IMR-90 (cell line): ENCODE measurements at regions not wholly inside any gene's neighbourhood (a gene's known extent, or its start where the extent isn't known, plus 50 kb on each side); places are given as distances from the start of the nearest gene placed in this dataset.

Source experiments
- ATAC-seq: fragments of 200-7000 bp; cut with Tn5 transposase; 2 replicates; pipeline ENCODE4 v1.9.1; 2020; ENCODE audit warnings: low read depth, mild to moderate bottlenecking, moderate library complexity
- BruUV-seq: library from RNA; stranded (reverse); fragments of 400-500 nt; replicated peaks from 2 replicates; lab custom pipeline; 2021; lab: Mats Ljungman, UMichigan
- CTCF ChIA-PET: fragments of 300-600 bp; formaldehyde crosslinking; extraction: SDS; loops from one replicate; lab custom pipeline; 2021; ENCODE audit warnings: antibody characterized with exemption; lab: Yijun Ruan, JAX
- POLR2A ChIA-PET: fragments of 300-600 bp; sonication (Branson Sonifier 250); formaldehyde crosslinking; loops from one replicate; lab custom pipeline; 2022; ENCODE audit warnings: antibody characterized with exemption; ENCODE audit not compliant: unreplicated experiment; lab: Charles Lee
- DNase-seq: peaks from one replicate; pipeline ENCODE4 v3.0.0; 2013
- H2AFZ ChIP-seq: replicated peaks from 2 replicates; pipeline ENCODE3; 2013; ENCODE audit warnings: low read length, mild to moderate bottlenecking; ENCODE audit not compliant: poor library complexity
- H2AK5ac ChIP-seq: 2 replicates; pipeline ENCODE4 v1.6.1; 2013; ENCODE audit warnings: low read depth, low read length, inconsistent platforms
- H2AK9ac ChIP-seq: replicated peaks from 2 replicates; pipeline ENCODE3; 2013; ENCODE audit warnings: mild to moderate bottlenecking, low read depth, low read length, moderate library complexity; ENCODE audit not compliant: poor library complexity
- H2BK120ac ChIP-seq: 2 replicates; pipeline ENCODE4 v1.6.1; 2013; ENCODE audit warnings: low read depth, low read length, inconsistent platforms
- H2BK15ac ChIP-seq: 3 replicates; pipeline ENCODE4 v1.6.1; 2013; ENCODE audit warnings: low read depth, low read length, inconsistent platforms
- H2BK20ac ChIP-seq: 2 replicates; pipeline ENCODE4 v1.6.1; 2013; ENCODE audit warnings: low read depth, mild to moderate bottlenecking, inconsistent platforms, low read length, moderate library complexity
- H2BK5ac ChIP-seq: 2 replicates; pipeline ENCODE4 v1.6.1; 2013; ENCODE audit warnings: mild to moderate bottlenecking, low read depth, low read length, inconsistent platforms; ENCODE audit not compliant: poor library complexity, severe bottlenecking
- H3K14ac ChIP-seq: replicated peaks from 2 replicates; pipeline ENCODE4 v1.6.1; 2013; ENCODE audit warnings: low read depth, low read length, inconsistent platforms
- H3K18ac ChIP-seq: 2 replicates; pipeline ENCODE4 v1.6.1; 2013; ENCODE audit warnings: low read depth, low read length, control low read depth
- H3K23ac ChIP-seq: 2 replicates; pipeline ENCODE4 v1.6.1; 2013; ENCODE audit warnings: low read depth, low read length, inconsistent platforms
- H3K27ac ChIP-seq: 2 replicates; pipeline ENCODE4 v1.5.1; 2013; ENCODE audit warnings: mild to moderate bottlenecking, control low read depth, low read length; ENCODE audit not compliant: insufficient read depth
- H3K27me3 ChIP-seq: 2 replicates; pipeline ENCODE4 v1.6.1; 2013; ENCODE audit warnings: low read length; ENCODE audit not compliant: control insufficient read depth, insufficient read depth
- H3K36me3 ChIP-seq: 2 replicates; pipeline ENCODE4 v1.6.1; 2013; ENCODE audit warnings: low read length, mixed read lengths; ENCODE audit not compliant: control insufficient read depth, insufficient read depth
- H3K4ac ChIP-seq: 2 replicates; pipeline ENCODE4 v1.6.1; 2013; ENCODE audit warnings: low read depth, low read length, inconsistent platforms
- H3K4me1 ChIP-seq: 2 replicates; pipeline ENCODE4 v1.6.1; 2013; ENCODE audit warnings: low read length, mixed read lengths; ENCODE audit not compliant: control insufficient read depth, insufficient read depth
- H3K4me2 ChIP-seq: 2 replicates; pipeline ENCODE4 v1.6.1; 2013; ENCODE audit warnings: low read depth, mild to moderate bottlenecking, control low read depth, low read length, moderate library complexity
- H3K4me3 ChIP-seq: 2 replicates; pipeline ENCODE4 v1.5.1; 2013; ENCODE audit warnings: low read depth, mild to moderate bottlenecking, control low read depth, low read length, moderate library complexity; ENCODE audit not compliant: insufficient read depth
- H3K56ac ChIP-seq: 2 replicates; pipeline ENCODE4 v1.6.1; 2013; ENCODE audit warnings: low read length, inconsistent platforms; ENCODE audit not compliant: insufficient read depth; ENCODE audit errors: extremely low read depth
- H3K79me1 ChIP-seq, 2 experiments: 2 replicates each; pipeline ENCODE4 v1.6.1; 2013; ENCODE audit warnings: low read length in 2 of 2, inconsistent platforms in 1 of 2, low read depth in 1 of 2
- H3K9ac ChIP-seq: 2 replicates; pipeline ENCODE4 v1.6.1; 2013; ENCODE audit warnings: low read depth, low read length, control low read depth
- H3K9me1 ChIP-seq: 2 replicates; pipeline ENCODE4 v1.6.1; 2013; ENCODE audit warnings: low read length, inconsistent platforms; ENCODE audit not compliant: insufficient read depth
- H3K9me3 ChIP-seq: 2 replicates; pipeline ENCODE4 v1.6.1; 2013; ENCODE audit warnings: low read length; ENCODE audit not compliant: control insufficient read depth, insufficient read depth
- H4K20me1 ChIP-seq: 2 replicates; pipeline ENCODE4 v1.6.1; 2013; ENCODE audit warnings: low read length, inconsistent platforms; ENCODE audit not compliant: insufficient read depth
- H4K5ac ChIP-seq: 2 replicates; pipeline ENCODE4 v1.6.1; 2013; ENCODE audit warnings: mild to moderate bottlenecking, low read depth, low read length, control low read depth
- H4K8ac ChIP-seq, 2 experiments: 2 replicates each; pipeline ENCODE4 v1.6.1; 2013; ENCODE audit warnings: low read depth in 2 of 2, low read length in 2 of 2, control low read depth in 1 of 2, inconsistent platforms in 1 of 2
- H4K91ac ChIP-seq: 2 replicates; pipeline ENCODE4 v1.6.1; 2013; ENCODE audit warnings: low read depth, low read length, inconsistent platforms; ENCODE audit not compliant: insufficient read depth
- FOS ChIP-seq: fragments of 150-350 bp; IDR thresholded peaks from 2 replicates; pipeline ENCODE4 v1.6.1; 2016; ENCODE audit warnings: low read depth, low read length
- RAD21 ChIP-seq: IDR thresholded peaks from 2 replicates; pipeline ENCODE4 v1.6.1; 2012; ENCODE audit warnings: low read length, improper control_type of control experiment
- SMC3 ChIP-seq: fragments of 150-350 bp; IDR thresholded peaks from 2 replicates; pipeline ENCODE4 v1.6.1; 2016; ENCODE audit warnings: low read depth, mild to moderate bottlenecking, antibody characterized with exemption, low read length, moderate library complexity
- WGBS, 2 experiments: methylation state at CpG; one replicate each; pipeline versions ENCODE4 v1.1.5 to v1.1.7; 2013; ENCODE audit warnings: missing lambda C conversion rate in 2 of 2; ENCODE audit not compliant: insufficient read length in 1 of 2; ENCODE audit errors: extremely low coverage in 2 of 2; 5-methylcytosine and 5-hydroxymethylcytosine counted together
- dilution Hi-C: fragments of 300-500 bp; cut with HindIII; formaldehyde crosslinking; loops from one replicate; pipeline ENCODE4 v1.14.3; 2018; ENCODE audit warnings: low sequenced_read_pairs; ENCODE audit not compliant: unreplicated experiment
- in situ Hi-C: fragments of 300-500 bp; cut with MboI; formaldehyde crosslinking; loops from 3 replicates; pipeline ENCODE4 v1.14.3; 2019; ENCODE audit warnings: low sequenced_read_pairs, inconsistent platforms, mixed read lengths
- intact Hi-C: fragments of 100-400 bp; cut with micrococcal nuclease; formaldehyde crosslinking; loops from 2 replicates; pipeline ENCODE4 v1.10.0; 2022
- TF ChIP-seq, protein P1 (sequence below): conservative IDR thresholded peaks from 2 replicates; pipeline ENCODE4 v1.5.1; 2012; ENCODE audit warnings: mild to moderate bottlenecking, low read depth, low read length, improper control_type of control experiment

- intact Hi-C loops, result no loop called here
- H2AK9ac ChIP-seq, result no peak overlapping the region
- H3K23ac ChIP-seq, result no peak overlapping the region; the same call in 1 of the 2 replicates
- no peaks in the 10 kb centered on the region for H3K79me1 ChIP-seq
- no peaks in the 10 kb centered on the region for H3K4me1 ChIP-seq
- H3K4ac ChIP-seq, result no peak overlapping the region
- H3K9me1 ChIP-seq, result no peaks in the 10 kb centered on the region
- H3K27me3 ChIP-seq, result no peaks in the 10 kb centered on the region
- in situ Hi-C loops, result no loop called here
- no peak overlapping the region for H3K18ac ChIP-seq
- H3K9me3 ChIP-seq, result no peaks in the 10 kb centered on the region
- ChIA-PET POLR2A (no interaction called here), CTCF (interaction anchor here (0.5 to 1.3 kb wide), 2 partner anchors 21 to 258 kb away, joined by 4 to 6 read pairs; no protein-coding TSS in a partner anchor)
- ATAC-seq, result peak; percentile 79
- H2BK120ac ChIP-seq, result no peak overlapping the region
- no peak overlapping the region for H4K8ac ChIP-seq
- H2BK20ac ChIP-seq, result no peak overlapping the region
- H4K91ac ChIP-seq, result no peak overlapping the region
- H3K4me2 ChIP-seq, result no peak overlapping the region
- H3K4me3 ChIP-seq, result no peak overlapping the region
- H3K56ac ChIP-seq, result no peak overlapping the region
- H2BK15ac ChIP-seq, result no peak overlapping the region
- H2BK5ac ChIP-seq, result no peak overlapping the region
- H2AK5ac ChIP-seq, result no peak overlapping the region
- dilution Hi-C loops, result no loop called here
- H3K36me3 ChIP-seq, result no peaks in the 10 kb centered on the region
- BruUV-seq, result no TSS peak
- TF ChIP-seq, protein P1, sequence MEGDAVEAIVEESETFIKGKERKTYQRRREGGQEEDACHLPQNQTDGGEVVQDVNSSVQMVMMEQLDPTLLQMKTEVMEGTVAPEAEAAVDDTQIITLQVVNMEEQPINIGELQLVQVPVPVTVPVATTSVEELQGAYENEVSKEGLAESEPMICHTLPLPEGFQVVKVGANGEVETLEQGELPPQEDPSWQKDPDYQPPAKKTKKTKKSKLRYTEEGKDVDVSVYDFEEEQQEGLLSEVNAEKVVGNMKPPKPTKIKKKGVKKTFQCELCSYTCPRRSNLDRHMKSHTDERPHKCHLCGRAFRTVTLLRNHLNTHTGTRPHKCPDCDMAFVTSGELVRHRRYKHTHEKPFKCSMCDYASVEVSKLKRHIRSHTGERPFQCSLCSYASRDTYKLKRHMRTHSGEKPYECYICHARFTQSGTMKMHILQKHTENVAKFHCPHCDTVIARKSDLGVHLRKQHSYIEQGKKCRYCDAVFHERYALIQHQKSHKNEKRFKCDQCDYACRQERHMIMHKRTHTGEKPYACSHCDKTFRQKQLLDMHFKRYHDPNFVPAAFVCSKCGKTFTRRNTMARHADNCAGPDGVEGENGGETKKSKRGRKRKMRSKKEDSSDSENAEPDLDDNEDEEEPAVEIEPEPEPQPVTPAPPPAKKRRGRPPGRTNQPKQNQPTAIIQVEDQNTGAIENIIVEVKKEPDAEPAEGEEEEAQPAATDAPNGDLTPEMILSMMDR, result peak; percentile 57
- TF ChIP-seq FOS (no peak), SMC3 (peak; percentile 47; the same call in 1 of the 2 replicates), RAD21 (peak; percentile 51)
- peak; percentile 55 for DNase-seq
- WGBS, 2 experiments, result no CpG with 5 or more reads among the region's 3 CpGs
- H3K27ac ChIP-seq, result no peak overlapping the region
- H3K9ac ChIP-seq, result no peak overlapping the region
- peak overlapping the region; percentile 33 for H2AFZ ChIP-seq
- no peak overlapping the region for H4K5ac ChIP-seq
- no peaks in the 10 kb centered on the region for H4K20me1 ChIP-seq
- H3K14ac ChIP-seq, result no peak overlapping the region
Observed at GRCh38 chr3:104102386-104102785, 1264.3 kb upstream of the ALCAM start.
